Muscle layer of colon (tissue), 2 donors: ENCODE measurements at regions not wholly inside any gene's neighbourhood (a gene's known extent, or its start where the extent isn't known, plus 50 kb on each side); places are given as distances from the start of the nearest gene placed in this dataset.

Experiments used
- H3K27ac ChIP-seq: one replicate; pipeline ENCODE4 v1.7.0; 2013; ENCODE audit warnings: low read depth, mild to moderate bottlenecking, low read length, moderate library complexity
- H3K27me3 ChIP-seq, 2 donors: one replicate each; pipeline ENCODE4 v1.7.0; 2013; ENCODE audit warnings: low read length in 2 of 2, mild to moderate bottlenecking in 2 of 2; ENCODE audit not compliant: insufficient read depth in 2 of 2, control insufficient read depth in 1 of 2
- H3K36me3 ChIP-seq: one replicate; pipeline ENCODE4 v1.7.0; 2013; ENCODE audit warnings: mild to moderate bottlenecking, low read length; ENCODE audit not compliant: insufficient read depth
- H3K4me1 ChIP-seq: one replicate; pipeline ENCODE4 v1.7.0; 2013; ENCODE audit warnings: mild to moderate bottlenecking, low read length; ENCODE audit not compliant: insufficient read depth
- H3K4me3 ChIP-seq, 2 donors: one replicate each; pipeline ENCODE4 v1.7.0; 2013; ENCODE audit warnings: low read length in 2 of 2, low read depth in 1 of 2, mild to moderate bottlenecking in 1 of 2, moderate library complexity in 1 of 2
- H3K9ac ChIP-seq: one replicate; pipeline ENCODE4 v1.7.0; 2013; ENCODE audit warnings: low read length
- H3K9me3 ChIP-seq: one replicate; pipeline ENCODE4 v1.7.0; 2013; ENCODE audit warnings: mild to moderate bottlenecking, low read length
- donor health status: abdominal sarcoma.
- donor health status: Adenocarcinoma of cecum.

GRCh38 chr11:42709216-42709615 is 602.6 kb upstream of the API5 start:
- H3K4me3 ChIP-seq: no peak overlapping the region
- no peak overlapping the region for H3K27ac ChIP-seq
- H3K4me1 ChIP-seq: no peaks in the 10 kb centered on the region
- no peaks in the 10 kb centered on the region for H3K36me3 ChIP-seq
- H3K9me3 ChIP-seq: no peaks in the 10 kb centered on the region
- H3K9ac ChIP-seq: no peak overlapping the region
- no peaks in the 10 kb centered on the region for H3K27me3 ChIP-seq

- Histone ChIP-seq H3K4me1 (no peaks in the 10 kb centered on the region), H3K9me3 (no peaks in the 10 kb centered on the region), H3K4me3 (no peak overlapping the region), H3K9ac (no peak overlapping the region), H3K27me3 (no peaks in the 10 kb centered on the region), H3K36me3 (no peaks in the 10 kb centered on the region), H3K27ac (no peak overlapping the region)
Measured at GRCh38 chr11:42713279-42713678, 598.5 kb upstream of the API5 start.

DNA sequence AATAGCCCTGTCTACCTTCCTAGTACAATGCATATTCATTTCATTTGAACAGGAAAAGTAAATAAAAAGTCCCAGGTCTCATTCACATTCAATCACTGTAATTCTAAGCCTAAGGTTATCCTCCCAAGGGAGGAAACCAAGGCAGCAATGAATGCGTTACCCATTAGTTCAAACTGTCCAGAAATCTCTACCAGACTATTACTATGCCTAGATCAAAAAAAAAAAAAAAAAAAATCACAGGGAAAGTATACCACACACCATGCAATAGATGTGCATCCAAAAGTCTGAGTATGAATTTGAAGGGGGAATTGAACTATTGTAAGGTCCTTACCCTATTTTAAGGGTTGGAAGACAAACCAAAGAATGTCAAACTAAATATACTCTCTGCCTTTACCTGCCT is 598.0 kb upstream of the API5 start:
- no peaks in the 10 kb centered on the region for H3K9me3 ChIP-seq
- no peak overlapping the region for H3K9ac ChIP-seq
- no peak overlapping the region for H3K27ac ChIP-seq
- no peaks in the 10 kb centered on the region for H3K27me3 ChIP-seq
- no peaks in the 10 kb centered on the region for H3K36me3 ChIP-seq
- no peak overlapping the region for H3K4me3 ChIP-seq
- H3K4me1 ChIP-seq: no peaks in the 10 kb centered on the region

DNA sequence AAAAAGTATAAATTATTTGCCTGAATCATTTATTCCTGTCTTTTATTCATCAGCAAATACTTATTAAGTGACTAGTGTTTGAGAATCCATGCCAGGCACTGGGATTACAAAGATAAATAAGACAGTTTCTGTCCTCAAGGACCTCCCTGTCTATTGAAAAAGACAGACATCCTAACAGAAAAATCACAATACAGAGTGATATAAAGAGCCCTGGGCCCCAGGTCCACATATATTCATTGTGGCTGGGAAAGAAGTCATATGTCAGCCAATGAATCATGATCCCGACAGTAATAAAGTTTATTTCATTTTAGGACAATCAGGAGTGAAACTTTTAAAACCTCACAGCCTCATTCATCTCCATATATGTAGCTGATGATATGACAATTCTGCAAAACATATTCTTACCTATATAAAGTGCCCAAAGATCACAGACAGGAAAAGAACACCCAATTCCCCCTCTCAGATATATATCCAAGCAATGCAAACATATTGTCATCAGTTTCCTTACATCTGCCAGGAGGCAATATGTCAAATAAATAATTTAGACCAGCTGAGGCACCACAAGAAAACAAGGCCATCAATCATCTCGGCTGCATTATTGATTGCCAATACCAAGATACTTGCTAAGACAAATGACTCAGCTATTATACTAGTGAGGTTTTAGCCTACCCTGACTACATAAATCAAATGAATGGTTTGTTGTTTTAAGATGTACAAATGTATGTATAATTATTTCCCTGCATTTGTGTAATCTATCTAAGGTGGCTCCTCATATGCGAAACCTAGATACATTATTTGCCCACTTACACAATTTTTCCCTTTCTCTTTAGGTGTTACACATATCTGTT is 590.9 kb upstream of the API5 start:
- no peaks in the 10 kb centered on the region for H3K9me3 ChIP-seq
- no peak overlapping the region for H3K4me3 ChIP-seq
- H3K27ac ChIP-seq: no peak overlapping the region
- H3K36me3 ChIP-seq: no peaks in the 10 kb centered on the region
- H3K4me1 ChIP-seq: no peaks in the 10 kb centered on the region
- H3K9ac ChIP-seq: no peak overlapping the region
- H3K27me3 ChIP-seq: no peaks in the 10 kb centered on the region

DNA sequence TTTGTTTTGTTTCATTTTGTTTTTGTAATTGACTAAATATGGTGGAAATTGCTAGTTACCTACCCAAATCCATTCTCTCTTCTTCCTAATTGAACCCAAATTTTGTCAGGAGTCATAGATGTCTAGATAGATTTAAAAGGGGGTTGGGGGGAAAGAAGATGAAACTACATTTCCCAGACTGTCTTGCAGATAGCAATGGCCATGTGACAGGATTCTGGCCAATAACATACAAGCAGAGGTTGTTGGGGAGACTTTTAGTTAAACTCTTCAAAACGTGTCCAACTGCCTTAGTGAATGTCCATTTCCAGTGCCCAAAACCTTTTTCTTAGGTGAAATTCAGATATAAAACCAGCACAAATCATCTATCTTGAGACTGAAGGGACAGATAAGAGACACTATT is 583.9 kb upstream of the API5 start:
- H3K4me3 ChIP-seq: no peak overlapping the region
- no peaks in the 10 kb centered on the region for H3K4me1 ChIP-seq
- no peak overlapping the region for H3K9ac ChIP-seq
- no peaks in the 10 kb centered on the region for H3K27me3 ChIP-seq
- no peak overlapping the region for H3K27ac ChIP-seq
- H3K36me3 ChIP-seq: no peaks in the 10 kb centered on the region
- no peaks in the 10 kb centered on the region for H3K9me3 ChIP-seq

DNA sequence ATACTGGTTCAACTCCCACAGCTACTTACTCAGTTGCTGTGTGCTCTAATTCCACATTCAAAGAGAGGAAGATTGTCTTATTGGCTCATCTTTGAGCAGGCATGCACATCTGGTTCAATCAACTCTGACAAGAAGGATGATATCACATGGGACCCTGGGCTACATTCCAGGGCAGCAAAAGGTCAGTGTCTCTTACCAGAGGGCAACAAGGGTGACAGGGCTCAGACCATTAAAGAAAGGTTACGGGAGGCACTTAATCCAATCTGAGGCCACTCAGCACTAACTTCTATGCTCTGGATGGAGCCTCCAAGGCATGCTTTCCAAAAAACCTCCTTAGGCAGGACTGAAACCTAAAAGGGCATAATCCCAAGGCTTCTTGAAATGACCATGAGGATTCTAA is 549.4 kb upstream of the API5 start:
- Histone ChIP-seq H3K27ac (no peak overlapping the region), H3K9me3 (no peaks in the 10 kb centered on the region), H3K36me3 (no peaks in the 10 kb centered on the region), H3K4me3 (no peak overlapping the region), H3K4me1 (no peaks in the 10 kb centered on the region), H3K27me3 (no peaks in the 10 kb centered on the region), H3K9ac (no peak overlapping the region)

DNA sequence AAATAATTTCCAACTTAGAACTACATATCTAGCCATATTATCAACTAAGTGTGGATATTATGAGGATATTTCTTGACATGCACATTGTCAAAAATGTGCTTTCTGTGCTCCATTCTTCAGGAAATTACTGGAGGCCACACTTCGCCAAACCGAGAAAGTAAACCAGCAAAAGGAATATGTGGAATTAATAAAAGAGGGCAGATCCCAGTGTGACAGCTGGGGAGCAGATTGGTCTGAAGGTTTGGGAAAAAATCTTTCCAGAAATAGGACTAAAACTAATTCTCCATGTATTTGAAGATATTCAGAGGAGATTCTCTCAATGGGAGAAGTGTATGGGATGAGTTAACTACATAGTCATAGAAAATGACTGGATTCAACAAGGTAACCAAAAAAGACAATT is 546.9 kb upstream of the API5 start:
- Histone ChIP-seq H3K9ac (no peak overlapping the region), H3K27me3 (no peaks in the 10 kb centered on the region), H3K9me3 (no peaks in the 10 kb centered on the region), H3K4me1 (no peaks in the 10 kb centered on the region), H3K36me3 (no peaks in the 10 kb centered on the region), H3K27ac (no peak overlapping the region), H3K4me3 (no peak overlapping the region)

GRCh38 chr11:42768576-42768975 is 543.2 kb upstream of the API5 start:
- Histone ChIP-seq H3K36me3 (no peaks in the 10 kb centered on the region), H3K4me3 (no peak overlapping the region), H3K9ac (no peak overlapping the region), H3K9me3 (no peaks in the 10 kb centered on the region), H3K27ac (no peak overlapping the region), H3K27me3 (no peaks in the 10 kb centered on the region), H3K4me1 (no peaks in the 10 kb centered on the region)

DNA sequence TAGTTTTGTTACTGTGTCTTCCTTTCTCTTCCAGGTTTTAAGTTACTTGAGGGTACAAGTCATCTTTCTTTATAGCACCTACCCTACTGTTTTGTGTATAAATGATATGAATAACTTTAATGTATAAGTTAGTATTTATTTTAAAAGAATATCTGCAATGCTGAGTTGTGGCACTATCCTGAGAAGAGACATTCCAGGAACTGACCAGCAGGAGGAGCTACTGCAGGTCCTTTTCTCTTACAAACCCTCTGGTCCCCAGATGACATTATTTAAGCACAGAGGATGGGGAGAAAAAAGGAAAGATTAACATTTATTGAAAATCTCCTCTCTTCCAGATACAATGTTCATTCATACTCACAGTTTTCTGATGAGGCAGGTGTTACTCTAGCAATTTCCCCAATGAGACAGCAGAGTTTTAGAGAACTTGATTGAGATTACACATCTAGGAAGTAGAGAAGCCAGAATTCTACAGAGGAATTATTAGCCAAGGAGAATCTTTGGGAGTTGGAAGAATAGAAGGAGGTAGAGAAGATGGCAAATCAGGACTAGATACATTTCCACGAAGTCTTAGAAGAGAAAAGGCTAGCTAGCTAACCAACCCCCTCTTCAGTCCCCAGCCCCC is 541.2 kb upstream of the API5 start:
- Histone ChIP-seq H3K9me3 (no peaks in the 10 kb centered on the region), H3K4me3 (no peak overlapping the region), H3K27ac (no peak overlapping the region), H3K4me1 (no peaks in the 10 kb centered on the region), H3K27me3 (no peaks in the 10 kb centered on the region), H3K36me3 (no peaks in the 10 kb centered on the region), H3K9ac (no peak overlapping the region)

DNA sequence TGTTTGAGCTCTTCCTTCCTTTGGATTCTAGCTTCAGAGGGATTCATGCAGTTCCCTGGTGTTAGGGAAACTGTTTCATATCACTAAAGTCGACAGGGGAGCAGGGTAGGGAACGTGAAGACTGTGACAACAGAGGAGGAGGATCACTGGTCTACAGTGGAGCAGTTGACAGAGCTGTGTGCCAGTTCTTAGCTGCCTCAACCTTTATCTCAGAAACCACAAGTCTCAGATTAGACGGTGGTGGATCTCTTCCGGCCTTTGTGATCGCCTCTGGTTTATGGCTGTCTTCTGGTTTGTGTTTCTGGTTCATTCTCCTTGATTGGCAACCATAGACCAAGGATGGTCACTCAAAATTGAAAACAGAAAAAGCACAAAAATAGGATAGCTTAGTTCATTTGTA is 538.9 kb upstream of the API5 start:
- Histone ChIP-seq H3K27me3 (no peaks in the 10 kb centered on the region), H3K9ac (no peak overlapping the region), H3K9me3 (no peaks in the 10 kb centered on the region), H3K4me1 (no peaks in the 10 kb centered on the region), H3K4me3 (no peak overlapping the region), H3K27ac (no peak overlapping the region), H3K36me3 (no peaks in the 10 kb centered on the region)

GRCh38 chr11:42773729-42774128 is 538.1 kb upstream of the API5 start:
- Histone ChIP-seq H3K9me3 (no peaks in the 10 kb centered on the region), H3K9ac (no peak overlapping the region)

GRCh38 chr11:42774567-42774966 is 537.2 kb upstream of the API5 start:
- Histone ChIP-seq H3K36me3 (no peaks in the 10 kb centered on the region), H3K9ac (no peak overlapping the region), H3K4me1 (no peaks in the 10 kb centered on the region), H3K27ac (no peak overlapping the region), H3K27me3 (no peaks in the 10 kb centered on the region), H3K9me3 (no peaks in the 10 kb centered on the region), H3K4me3 (no peak overlapping the region)

More at GRCh38 chr11:42773729-42774128, 538.1 kb upstream of the API5 start:
- Histone ChIP-seq H3K27me3 (no peaks in the 10 kb centered on the region), H3K4me1 (no peaks in the 10 kb centered on the region), H3K36me3 (no peaks in the 10 kb centered on the region), H3K4me3 (no peak overlapping the region), H3K27ac (no peak overlapping the region)
